ENCODE measurements at regions not wholly inside any gene's neighbourhood (a gene's known extent, or its start where the extent isn't known, plus 50 kb on each side); places are given as distances from the start of the nearest gene placed in this dataset.

- TF ChIP-seq POLR2A (IDR thresholded peaks at IDR 0.05) (no peak), CTCF (IDR thresholded peaks at IDR 0.05) (no peak)
These were observed 51.1 kb upstream of the PODXL start for GRCh38 chr7:131607291-131608115.

All from vagina (tissue), 2 donors.